SK-N-SH treated with all-trans-retinoic acid at 6 μM for 48 hours (cell line): ENCODE measurements at regions not wholly inside any gene's neighbourhood (a gene's known extent, or its start where the extent isn't known, plus 50 kb on each side); places are given as distances from the start of the nearest gene placed in this dataset.

ENCODE experiments used
- CREB5 ChIP-seq: fragments of 250-450 bp; sonication (Bioruptor Pico); IDR thresholded peaks from 2 replicates; pipeline ENCODE4 v1.5.1; 2020; ENCODE audit warnings: low read depth, mild to moderate bottlenecking, moderate library complexity
- CSRNP3 ChIP-seq: fragments of 250-450 bp; sonication (Bioruptor Pico); IDR thresholded peaks from 2 replicates; pipeline ENCODE4 v1.5.1; 2021; ENCODE audit warnings: mild to moderate bottlenecking, moderate library complexity
- PATZ1 ChIP-seq: fragments of 250-450 bp; sonication (Bioruptor Pico); IDR thresholded peaks from 2 replicates; pipeline ENCODE4 v1.8.0; 2020; ENCODE audit warnings: mild to moderate bottlenecking, moderate library complexity, borderline replicate concordance
- PPARA ChIP-seq: fragments of 250-450 bp; sonication (Bioruptor Pico); IDR thresholded peaks from 2 replicates; pipeline ENCODE4 v1.5.0; 2020; ENCODE audit warnings: mild to moderate bottlenecking, borderline replicate concordance
- RARB ChIP-seq: fragments of 250-450 bp; sonication (Bioruptor Pico); IDR thresholded peaks from 2 replicates; pipeline ENCODE4 v1.8.0; 2021; ENCODE audit warnings: mild to moderate bottlenecking, moderate library complexity
- TOX ChIP-seq: fragments of 250-450 bp; sonication (Bioruptor Pico); IDR thresholded peaks from 2 replicates; pipeline ENCODE4 v1.8.0; 2021; ENCODE audit warnings: mild to moderate bottlenecking, moderate library complexity, borderline replicate concordance
- ZFP3 ChIP-seq: fragments of 250-450 bp; sonication (Bioruptor Pico); IDR thresholded peaks from 2 replicates; pipeline ENCODE4 v1.5.0; 2020; ENCODE audit warnings: mild to moderate bottlenecking, moderate library complexity
- ZNF565 ChIP-seq: fragments of 450-650 bp; formaldehyde crosslinking; conservative IDR thresholded peaks from 2 replicates; pipeline ENCODE4 v1.5.0; 2020; ENCODE audit warnings: low read depth, mild to moderate bottlenecking, moderate library complexity
- ZNF8 ChIP-seq: fragments of 450-650 bp; formaldehyde crosslinking; IDR thresholded peaks from 2 replicates; pipeline ENCODE4 v1.5.0; 2020; ENCODE audit warnings: mild to moderate bottlenecking, moderate library complexity

- TF ChIP-seq ZFP3 (CRISPR knock-in tag): no peak
- TF ChIP-seq CREB5 (CRISPR knock-in tag): no peak
- TF ChIP-seq PPARA (CRISPR knock-in tag): no peak
- no peak for TF ChIP-seq ZNF8 (CRISPR knock-in tag)
- TF ChIP-seq ZNF565 (CRISPR knock-in tag): no peak
- no peak for TF ChIP-seq PATZ1 (CRISPR knock-in tag)
- TF ChIP-seq RARB: no peak
- no peak for TF ChIP-seq TOX (CRISPR knock-in tag)
- TF ChIP-seq CSRNP3 (CRISPR knock-in tag): no peak
These were observed 112.8 kb downstream of the IRX5 start for GRCh38 chr16:55043499-55043898.
